A549 (cell line): ENCODE measurements at regions not wholly inside any gene's neighbourhood (a gene's known extent, or its start where the extent isn't known, plus 50 kb on each side); places are given as distances from the start of the nearest gene placed in this dataset.

Experiments used
- BHLHE40 ChIP-seq: IDR thresholded peaks from 2 replicates; pipeline ENCODE4 v1.6.1; 2012; ENCODE audit warnings: low read depth, low read length, inconsistent platforms
- CEBPB ChIP-seq, 2 experiments: fragments of >200 bp in 1 of 2; sonication (Bioruptor Twin) in 1 of 2; formaldehyde crosslinking in 1 of 2; IDR thresholded peaks; 2 replicates each; pipeline ENCODE4 v1.6.1; 2012 to 2016
- CHD4 ChIP-seq: fragments of 200-600 bp; sonication (generic); IDR thresholded peaks from 2 replicates; pipeline ENCODE4 v1.6.1; 2016; ENCODE audit warnings: antibody characterized with exemption, mild to moderate bottlenecking, borderline replicate concordance
- CTCF ChIP-seq: fragments of >200 bp; sonication (Bioruptor Twin); formaldehyde crosslinking; IDR thresholded peaks from 3 replicates; pipeline ENCODE4 v1.5.1; 2016
- EHF ChIP-seq: fragments of 250-450 bp; sonication (Bioruptor Pico); IDR thresholded peaks from 2 replicates; pipeline ENCODE4 v1.5.0; 2020; ENCODE audit warnings: mild to moderate bottlenecking
- ESRRA ChIP-seq: fragments of 150-350 bp; IDR thresholded peaks from 2 replicates; pipeline ENCODE4 v1.6.1; 2014; ENCODE audit warnings: mild to moderate bottlenecking, low read length, borderline replicate concordance
- MYC ChIP-seq: IDR thresholded peaks from 2 replicates; pipeline ENCODE4 v1.6.1; 2012; ENCODE audit warnings: mild to moderate bottlenecking, inconsistent platforms, low read length, improper control_type of control experiment, borderline replicate concordance
- PBX3 ChIP-seq: IDR thresholded peaks from 2 replicates; pipeline ENCODE4 v1.6.1; 2012
- POLR2A ChIP-seq: IDR thresholded peaks from 2 replicates; pipeline ENCODE4 v1.6.1; 2012; ENCODE audit warnings: mild to moderate bottlenecking, low read length
- RAD21 ChIP-seq, 2 experiments: fragments of >200 bp in 1 of 2; sonication (Bioruptor Twin) in 1 of 2; formaldehyde crosslinking in 1 of 2; IDR thresholded peaks in 1 of 2; conservative IDR thresholded peaks in 1 of 2; 2 replicates in 1 of 2; 3 replicates in 1 of 2; pipeline ENCODE4 v1.6.1; 2012 to 2018; ENCODE audit warnings: inconsistent platforms in 1 of 2
- RNF2 ChIP-seq: fragments of 200-600 bp; sonication (generic); IDR thresholded peaks from 2 replicates; pipeline ENCODE4 v1.6.1; 2016; ENCODE audit warnings: low read depth, mild to moderate bottlenecking, antibody characterized with exemption, moderate library complexity, borderline replicate concordance

- TF ChIP-seq PBX3 (no peak), ESRRA (no peak), CTCF (no peak), MYC (no peak), RAD21 (conservative IDR thresholded peaks at IDR 0.05 in 1 of 2, IDR thresholded peaks at IDR 0.05 in 1 of 2) (no peak), CEBPB (IDR thresholded peaks at IDR 0.05) (no peak), POLR2A (no peak), RNF2 (no peak), EHF (CRISPR knock-in tag) (no peak), CHD4 (no peak), BHLHE40 (no peak)
Measured at GRCh38 chr13:105928901-105929300, 606.6 kb downstream of the EFNB2 start.
